ENCODE measurements at regions not wholly inside any gene's neighbourhood (a gene's known extent, or its start where the extent isn't known, plus 50 kb on each side); places are given as distances from the start of the nearest gene placed in this dataset.

GRCh38 chr20:17809362-17810061 is 109.7 kb downstream of the BANF2 start:
- Histone ChIP-seq H3K4me2 (ENCODE audit: low read length) (no peak overlapping the region), H3K9me2 (ENCODE audit: insufficient read depth) (no peaks in the 10 kb centered on the region), H3K27ac (ENCODE audit: low read depth, low read length) (no peak overlapping the region), H3K9ac (ENCODE audit: low read length) (no peak overlapping the region), H3K36me3 (ENCODE audit: control insufficient read depth in 1 of 2, insufficient read depth in 2 of 2, low read length in 2 of 2) (no peaks in the 10 kb centered on the region), H3K4me1 (ENCODE audit: control insufficient read depth in 1 of 2, insufficient read depth in 2 of 2, low read length in 2 of 2) (peaks cover 3 to 4% of the 10 kb centered on the region in 2 experiments; a peak in 2 of 4 replicates), H3K4me3 (replicated peaks in 1 of 2; ENCODE audit: low read depth in 1 of 2, low read length in 2 of 2) (no peak overlapping the region), H3K9me3 (ENCODE audit: control insufficient read depth in 1 of 2, insufficient read depth in 1 of 2, low read depth in 1 of 2, low read length in 2 of 2) (no peaks in the 10 kb centered on the region), H4K20me1 (ENCODE audit: insufficient read depth) (no peaks in the 10 kb centered on the region), H3K79me2 (ENCODE audit: insufficient read depth, low read length) (no peaks in the 10 kb centered on the region), H3K27me3 (ENCODE audit: insufficient read depth, low read length) (no peaks in the 10 kb centered on the region), H2AFZ (ENCODE audit: low read depth, low read length, poor library complexity, severe bottlenecking) (no peak overlapping the region)
- ChIA-PET RAD21 (ENCODE audit: low non-redundant PET in 1 of 2, low total read pairs in 2 of 2, uncharacterized antibody in 2 of 2, unreplicated experiment in 2 of 2) (no interaction called here), CTCF (no interaction called here), POLR2A (no interaction called here)
- no peak for DNase-seq (ENCODE audit: low read depth, low spot score)
- TF ChIP-seq TCF7L2 (IDR thresholded peaks at IDR 0.05; ENCODE audit: borderline replicate concordance, extremely low read depth, insufficient read depth, insufficient read length): no peak
- TF ChIP-seq POLR2AphosphoS5 (IDR thresholded peaks at IDR 0.05; ENCODE audit: low read depth, low read length): no peak
- TF ChIP-seq RAD21 (IDR thresholded peaks at IDR 0.05; ENCODE audit: low read depth): no peak
- TF ChIP-seq ZBTB33 (IDR thresholded peaks at IDR 0.05; ENCODE audit: extremely low read depth, insufficient replicate concordance, low read length): no peak
- TF ChIP-seq ATF3 (IDR thresholded peaks at IDR 0.05): no peak
- no peak for TF ChIP-seq EGR1 (IDR thresholded peaks at IDR 0.05; ENCODE audit: low read depth)
- no peak for TF ChIP-seq ELF1 (IDR thresholded peaks at IDR 0.05; ENCODE audit: borderline replicate concordance, low read depth)
- no peak for TF ChIP-seq JUND (IDR thresholded peaks at IDR 0.05)
- TF ChIP-seq EZH2 (IDR thresholded peaks at IDR 0.05): no peak
- TF ChIP-seq SIN3A (IDR thresholded peaks at IDR 0.05; ENCODE audit: low read depth): no peak
- no peak for TF ChIP-seq MAX (IDR thresholded peaks at IDR 0.05)
- no peak for TF ChIP-seq ZNF274 (IDR thresholded peaks at IDR 0.05; ENCODE audit: low read depth, low read length)
- TF ChIP-seq SP1 (IDR thresholded peaks at IDR 0.05; ENCODE audit: low read depth): no peak
- no peak for TF ChIP-seq CBX3 (IDR thresholded peaks at IDR 0.05; ENCODE audit: low read depth)
- no peak for TF ChIP-seq SRF (IDR thresholded peaks at IDR 0.05; ENCODE audit: low read depth)
- TF ChIP-seq REST (IDR thresholded peaks at IDR 0.05; ENCODE audit: low read depth): no peak
- no peak for TF ChIP-seq YY1 (IDR thresholded peaks at IDR 0.05; ENCODE audit: extremely low read depth, insufficient replicate concordance, low read depth, low read length)
- TF ChIP-seq ZFX (IDR thresholded peaks at IDR 0.05): no peak
- no peak for TF ChIP-seq EZH2phosphoT487 (IDR thresholded peaks at IDR 0.05; ENCODE audit: borderline replicate concordance)
- no peak; the same call in 1 of the 2 replicates for ATAC-seq
- no TSS peak for BruUV-seq (replicated peaks)
- intact Hi-C loops (cut with micrococcal nuclease): no loop called here

Data from HCT116 (cell line).